ENCODE measurements at regions not wholly inside any gene's neighbourhood (a gene's known extent, or its start where the extent isn't known, plus 50 kb on each side); places are given as distances from the start of the nearest gene placed in this dataset.

DNA sequence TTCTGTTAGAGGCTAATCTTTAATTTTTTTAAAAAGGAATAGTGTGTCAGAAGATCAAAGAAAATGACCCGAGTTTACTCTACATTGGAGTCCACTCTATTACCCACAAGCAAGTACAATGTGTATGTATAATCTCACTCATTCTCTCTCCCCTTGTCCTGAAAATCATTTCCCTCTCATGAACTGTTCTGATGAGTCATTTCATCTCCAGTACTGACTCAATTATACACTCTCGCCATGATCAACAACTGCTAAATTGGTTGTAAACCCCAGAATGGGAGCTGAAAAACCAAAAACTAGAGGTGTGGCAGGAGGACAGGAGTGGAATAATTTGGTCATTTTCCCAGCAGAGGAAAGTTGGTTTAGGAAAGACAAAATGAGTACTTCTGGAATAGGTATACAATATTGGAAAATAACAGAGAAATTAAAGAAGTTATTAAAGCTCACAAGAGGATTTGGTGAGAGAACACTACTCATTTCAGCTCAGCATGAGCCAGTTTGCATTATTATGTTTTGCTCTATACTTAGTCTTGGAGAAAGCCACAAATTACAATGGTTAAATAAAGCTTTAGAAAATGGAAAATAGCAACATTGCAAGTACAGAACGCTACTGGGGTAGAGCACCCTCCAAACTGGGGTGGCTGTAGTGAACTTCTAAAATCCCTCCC is 144.3 kb upstream of the PFN2 start:
- no peak overlapping the region for H3K4me3 ChIP-seq (ENCODE audit: low read depth in 1 of 2, low read length in 2 of 2)
- H3K27me3 ChIP-seq (ENCODE audit: low read depth, low read length): no peaks in the 10 kb centered on the region
- no peaks in the 10 kb centered on the region for H3K9me3 ChIP-seq (ENCODE audit: control insufficient read depth in 1 of 2, low read length in 2 of 2)
- no peak overlapping the region for H3K27ac ChIP-seq (ENCODE audit: low read length)
- no peaks in the 10 kb centered on the region for H3K36me3 ChIP-seq (ENCODE audit: control insufficient read depth in 1 of 2, insufficient read depth in 2 of 2, low read length in 2 of 2)
- no peaks in the 10 kb centered on the region for H3K4me1 ChIP-seq (ENCODE audit: control insufficient read depth in 1 of 2, insufficient read depth in 2 of 2, low read length in 2 of 2)

DNA sequence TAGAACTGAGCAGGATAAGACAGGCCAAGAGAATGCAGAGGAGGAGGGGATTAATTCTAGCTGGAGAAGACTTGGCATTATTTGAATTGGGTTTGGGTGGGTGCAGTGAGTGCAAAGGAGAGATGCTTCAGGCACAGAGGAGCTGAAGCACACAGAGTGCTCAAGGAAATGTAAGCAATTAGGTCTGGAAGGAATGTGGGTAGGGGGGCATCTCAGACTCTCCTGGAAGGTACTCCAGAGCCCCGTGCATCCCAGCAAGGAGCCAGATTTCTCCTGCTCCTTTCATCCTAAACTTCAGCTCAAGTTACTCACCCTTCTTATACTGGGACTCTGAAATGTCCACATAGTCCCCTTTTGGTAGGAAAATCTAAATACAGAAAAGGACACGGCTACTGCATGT is 143.6 kb upstream of the PFN2 start:
- no peaks in the 10 kb centered on the region for H3K9me3 ChIP-seq (ENCODE audit: control insufficient read depth in 1 of 2, low read length in 2 of 2)
- H3K27me3 ChIP-seq (ENCODE audit: low read depth, low read length): no peaks in the 10 kb centered on the region
- no peak overlapping the region for H3K27ac ChIP-seq (ENCODE audit: low read length)
- H3K4me1 ChIP-seq (ENCODE audit: control insufficient read depth in 1 of 2, insufficient read depth in 2 of 2, low read length in 2 of 2): no peaks in the 10 kb centered on the region
- H3K4me3 ChIP-seq (ENCODE audit: low read depth in 1 of 2, low read length in 2 of 2): no peak overlapping the region
- H3K36me3 ChIP-seq (ENCODE audit: control insufficient read depth in 1 of 2, insufficient read depth in 2 of 2, low read length in 2 of 2): no peaks in the 10 kb centered on the region

DNA sequence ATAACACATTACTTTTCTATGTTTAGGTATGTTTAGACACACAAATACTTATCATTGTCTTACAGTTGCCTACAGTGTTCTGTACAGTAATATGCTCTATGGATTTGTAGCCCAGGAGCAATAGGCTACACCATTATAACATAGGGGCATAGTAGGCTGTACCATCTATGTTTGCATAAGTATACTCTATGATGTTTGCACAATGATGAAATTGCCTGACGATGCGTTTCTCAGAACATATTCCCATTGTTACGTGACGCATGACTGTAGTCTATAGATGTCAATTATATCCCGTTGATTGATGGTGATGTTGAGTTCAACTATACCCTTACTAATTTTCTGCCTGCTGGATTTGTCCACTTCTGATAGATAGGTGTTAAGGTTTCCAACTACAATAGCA is 139.4 kb upstream of the PFN2 start:
- Histone ChIP-seq H3K4me1 (ENCODE audit: control insufficient read depth in 1 of 2, insufficient read depth in 2 of 2, low read length in 2 of 2) (no peaks in the 10 kb centered on the region), H3K36me3 (ENCODE audit: control insufficient read depth in 1 of 2, insufficient read depth in 2 of 2, low read length in 2 of 2) (no peaks in the 10 kb centered on the region), H3K4me3 (ENCODE audit: low read depth in 1 of 2, low read length in 2 of 2) (no peak overlapping the region), H3K27ac (ENCODE audit: low read length) (no peak overlapping the region), H3K27me3 (ENCODE audit: low read depth, low read length) (no peaks in the 10 kb centered on the region), H3K9me3 (ENCODE audit: control insufficient read depth in 1 of 2, low read length in 2 of 2) (no peaks in the 10 kb centered on the region)

DNA sequence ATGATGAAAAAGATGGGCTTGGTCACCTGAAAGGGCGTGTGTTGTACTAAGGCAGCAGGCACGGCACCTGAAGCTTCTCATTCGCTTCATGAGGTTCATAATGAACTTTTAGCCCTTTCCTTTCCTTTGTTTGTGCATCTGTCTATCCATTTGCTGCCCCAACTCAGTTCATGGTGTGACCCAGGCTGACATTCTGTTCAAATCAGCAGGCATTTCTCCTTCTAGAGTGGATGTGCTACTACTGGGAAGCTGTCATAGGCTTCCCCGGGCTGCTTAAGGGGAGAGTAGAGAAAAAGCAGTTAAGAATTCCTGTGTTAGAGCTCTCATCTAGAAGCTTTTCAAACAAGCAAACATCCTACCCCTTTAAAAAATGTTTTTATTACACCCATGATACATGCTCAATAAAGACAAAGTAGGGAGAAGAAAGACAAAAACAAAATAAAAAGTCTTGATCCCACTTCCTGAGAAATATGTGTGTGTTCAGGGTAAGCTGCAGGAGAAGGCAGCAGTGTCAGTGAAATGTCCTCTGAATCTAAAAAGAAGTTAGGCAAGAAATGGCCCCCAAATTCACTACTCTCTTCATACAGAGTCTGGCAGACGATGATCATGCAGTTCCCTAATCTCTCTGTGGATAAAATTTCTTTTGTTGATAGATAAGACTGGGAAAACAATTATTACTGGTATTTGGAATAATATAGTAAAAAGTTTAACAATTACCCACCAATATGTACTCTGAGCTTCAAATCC is 136.9 kb upstream of the PFN2 start:
- Histone ChIP-seq H3K9me3 (ENCODE audit: control insufficient read depth in 1 of 2, low read length in 2 of 2) (no peaks in the 10 kb centered on the region), H3K27me3 (ENCODE audit: low read depth, low read length) (no peaks in the 10 kb centered on the region), H3K4me1 (ENCODE audit: control insufficient read depth in 1 of 2, insufficient read depth in 2 of 2, low read length in 2 of 2) (no peaks in the 10 kb centered on the region), H3K4me3 (ENCODE audit: low read depth in 1 of 2, low read length in 2 of 2) (no peak overlapping the region), H3K36me3 (ENCODE audit: control insufficient read depth in 1 of 2, insufficient read depth in 2 of 2, low read length in 2 of 2) (no peaks in the 10 kb centered on the region), H3K27ac (ENCODE audit: low read length) (no peak overlapping the region)

DNA sequence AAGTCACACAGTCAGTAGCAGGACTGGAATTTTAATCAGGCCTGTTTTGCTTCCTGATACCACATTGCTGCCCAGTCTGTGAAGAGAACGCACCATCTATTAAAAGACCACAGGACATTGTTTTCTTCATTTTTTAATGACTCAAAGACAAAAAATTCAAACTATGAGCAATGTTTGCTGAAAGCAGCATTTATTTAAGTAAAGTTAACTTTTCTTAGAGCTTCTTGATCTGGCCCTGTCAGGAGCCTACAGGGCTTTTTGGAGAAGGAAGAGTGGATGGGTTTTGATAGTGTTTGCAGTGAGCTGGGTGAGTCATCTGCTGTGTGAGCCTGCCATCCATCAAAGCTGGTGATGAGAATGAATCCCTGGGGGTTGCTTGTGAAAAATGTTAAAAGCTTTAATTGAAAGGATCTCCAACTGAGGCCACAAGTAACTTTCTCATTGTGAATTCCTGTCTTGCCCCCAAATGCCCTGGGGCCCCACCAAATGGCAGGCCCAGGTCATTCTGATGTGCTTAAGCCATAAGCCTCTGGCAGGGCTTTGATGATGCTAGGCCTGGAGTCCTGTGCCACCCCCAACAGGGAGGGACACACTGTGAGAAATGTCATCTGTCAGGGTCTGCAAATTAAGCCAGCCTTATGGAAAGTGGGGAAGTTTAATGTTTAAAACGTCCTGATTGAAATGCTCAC is 136.2 kb upstream of the PFN2 start:
- Histone ChIP-seq H3K27ac (ENCODE audit: low read length) (no peak overlapping the region), H3K4me1 (ENCODE audit: control insufficient read depth in 1 of 2, insufficient read depth in 2 of 2, low read length in 2 of 2) (no peaks in the 10 kb centered on the region), H3K9me3 (ENCODE audit: control insufficient read depth in 1 of 2, low read length in 2 of 2) (peaks cover 0 to under 1% of the 10 kb centered on the region in 2 donors), H3K4me3 (ENCODE audit: low read depth in 1 of 2, low read length in 2 of 2) (no peak overlapping the region), H3K36me3 (ENCODE audit: control insufficient read depth in 1 of 2, insufficient read depth in 2 of 2, low read length in 2 of 2) (no peaks in the 10 kb centered on the region), H3K27me3 (ENCODE audit: low read depth, low read length) (no peaks in the 10 kb centered on the region)

DNA sequence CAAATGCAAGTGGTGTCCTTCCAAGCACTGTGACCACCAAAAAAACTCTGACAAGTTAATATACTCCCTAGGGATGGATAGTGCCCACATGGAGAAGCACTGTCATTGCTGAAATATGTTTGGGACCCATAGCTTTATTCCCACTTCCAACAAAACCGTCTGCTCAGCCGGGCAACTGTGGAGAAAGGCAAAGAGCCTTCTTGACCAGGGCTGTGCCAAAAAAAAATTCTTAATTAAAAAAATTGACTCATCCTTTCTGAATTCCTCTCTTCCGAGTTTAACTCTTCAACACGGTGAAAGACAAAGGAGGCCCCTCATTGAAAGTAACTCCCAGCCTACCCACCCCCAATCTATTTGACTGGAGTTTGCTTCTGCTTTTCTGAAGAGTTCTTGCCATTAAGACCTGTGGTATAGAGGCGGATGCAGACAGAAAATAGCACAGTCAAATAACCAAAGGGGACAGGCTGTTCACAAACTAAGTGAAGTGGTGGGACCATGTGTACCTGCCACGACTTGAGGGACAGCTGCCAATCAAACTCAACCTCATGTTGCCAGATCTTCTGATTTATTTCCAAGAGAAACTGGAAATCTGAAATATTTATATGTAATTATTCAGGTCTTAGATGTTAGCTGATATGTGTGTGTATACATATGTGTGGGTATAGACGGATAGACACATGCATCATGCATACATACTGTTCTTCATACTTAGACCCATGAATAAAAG is 135.4 kb upstream of the PFN2 start:
- no peaks in the 10 kb centered on the region for H3K4me1 ChIP-seq (ENCODE audit: control insufficient read depth in 1 of 2, insufficient read depth in 2 of 2, low read length in 2 of 2)
- peaks cover 0 to 3% of the 10 kb centered on the region in 2 donors for H3K9me3 ChIP-seq (ENCODE audit: control insufficient read depth in 1 of 2, low read length in 2 of 2)
- no peaks in the 10 kb centered on the region for H3K27me3 ChIP-seq (ENCODE audit: low read depth, low read length)
- H3K36me3 ChIP-seq (ENCODE audit: control insufficient read depth in 1 of 2, insufficient read depth in 2 of 2, low read length in 2 of 2): no peaks in the 10 kb centered on the region
- H3K4me3 ChIP-seq (ENCODE audit: low read depth in 1 of 2, low read length in 2 of 2): no peak overlapping the region
- H3K27ac ChIP-seq (ENCODE audit: low read length): no peak overlapping the region

DNA sequence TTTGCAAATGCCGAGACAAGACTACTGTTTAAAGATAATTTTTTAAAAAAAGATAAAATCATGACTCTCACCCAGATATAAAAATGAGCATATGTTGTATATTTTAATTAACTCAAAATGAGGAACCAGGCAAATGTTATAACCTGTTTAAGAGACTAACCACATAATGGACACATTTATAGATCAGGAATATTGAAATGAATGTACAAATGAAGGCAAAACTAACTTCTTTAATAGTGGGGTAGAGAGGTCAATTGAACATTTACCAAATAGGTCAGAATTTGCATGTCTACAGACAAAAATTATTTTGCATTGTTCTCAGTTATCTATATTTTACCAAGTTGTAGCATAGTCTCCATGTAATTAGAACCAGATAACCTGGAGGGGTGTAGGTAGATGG is 134.3 kb upstream of the PFN2 start:
- Histone ChIP-seq H3K9me3 (ENCODE audit: control insufficient read depth in 1 of 2, low read length in 2 of 2) (peaks cover 0 to 3% of the 10 kb centered on the region in 2 donors), H3K36me3 (ENCODE audit: control insufficient read depth in 1 of 2, insufficient read depth in 2 of 2, low read length in 2 of 2) (no peaks in the 10 kb centered on the region), H3K4me3 (ENCODE audit: low read depth in 1 of 2, low read length in 2 of 2) (no peak overlapping the region), H3K27me3 (ENCODE audit: low read depth, low read length) (no peaks in the 10 kb centered on the region), H3K27ac (ENCODE audit: low read length) (no peak overlapping the region), H3K4me1 (ENCODE audit: control insufficient read depth in 1 of 2, insufficient read depth in 2 of 2, low read length in 2 of 2) (no peaks in the 10 kb centered on the region)

DNA sequence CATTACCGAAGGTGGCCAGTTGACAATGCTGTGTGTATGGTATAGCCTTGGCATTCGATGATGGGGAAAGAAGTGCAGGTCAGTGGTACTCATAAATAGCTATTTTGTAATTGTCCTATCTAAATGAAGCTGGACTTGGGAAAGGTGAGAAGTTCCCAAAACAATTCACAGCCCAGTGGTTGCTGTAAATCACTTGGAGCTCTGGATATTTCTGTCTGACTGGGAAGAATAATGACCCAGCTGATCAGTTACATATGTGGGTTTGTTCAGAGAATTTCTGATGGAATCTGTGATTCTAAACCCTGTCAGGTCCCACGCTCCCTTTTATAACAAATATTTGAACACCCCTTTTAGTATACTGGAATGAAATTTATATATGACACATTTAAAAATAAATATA is 133.9 kb upstream of the PFN2 start:
- Histone ChIP-seq H3K4me1 (ENCODE audit: control insufficient read depth in 1 of 2, insufficient read depth in 2 of 2, low read length in 2 of 2) (no peaks in the 10 kb centered on the region), H3K9me3 (ENCODE audit: control insufficient read depth in 1 of 2, low read length in 2 of 2) (peaks cover 0 to 3% of the 10 kb centered on the region in 2 donors), H3K27ac (ENCODE audit: low read length) (no peak overlapping the region), H3K36me3 (ENCODE audit: control insufficient read depth in 1 of 2, insufficient read depth in 2 of 2, low read length in 2 of 2) (no peaks in the 10 kb centered on the region), H3K4me3 (ENCODE audit: low read depth in 1 of 2, low read length in 2 of 2) (no peak overlapping the region), H3K27me3 (ENCODE audit: low read depth, low read length) (no peaks in the 10 kb centered on the region)

DNA sequence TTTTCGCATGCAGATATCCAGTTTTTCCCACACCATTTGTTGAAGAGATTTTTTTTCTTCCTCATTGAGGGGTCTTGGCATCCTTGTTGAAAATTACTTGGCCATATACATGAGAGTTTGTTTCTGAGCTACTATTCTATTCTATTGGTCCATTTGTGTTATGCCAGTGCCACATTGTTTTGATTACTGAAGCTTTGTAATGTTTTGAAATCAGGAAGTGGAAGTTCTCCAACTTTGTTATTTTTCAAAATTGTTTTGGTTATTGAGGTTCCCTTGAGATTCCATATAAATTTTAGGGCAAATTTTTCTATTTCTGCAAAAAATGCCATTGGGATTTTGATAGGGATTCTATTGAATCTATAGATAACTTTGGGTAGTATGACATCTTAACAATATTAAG is 130.3 kb upstream of the PFN2 start:
- H3K27me3 ChIP-seq (ENCODE audit: low read depth, low read length): no peaks in the 10 kb centered on the region
- H3K36me3 ChIP-seq (ENCODE audit: control insufficient read depth in 1 of 2, insufficient read depth in 2 of 2, low read length in 2 of 2): no peaks in the 10 kb centered on the region
- H3K4me3 ChIP-seq (ENCODE audit: low read depth in 1 of 2, low read length in 2 of 2): no peak overlapping the region
- peaks cover 0 to 3% of the 10 kb centered on the region in 2 donors for H3K9me3 ChIP-seq (ENCODE audit: control insufficient read depth in 1 of 2, low read length in 2 of 2)
- H3K4me1 ChIP-seq (ENCODE audit: control insufficient read depth in 1 of 2, insufficient read depth in 2 of 2, low read length in 2 of 2): peaks cover 0 to 7% of the 10 kb centered on the region in 2 donors
- H3K27ac ChIP-seq (ENCODE audit: low read length): no peak overlapping the region

DNA sequence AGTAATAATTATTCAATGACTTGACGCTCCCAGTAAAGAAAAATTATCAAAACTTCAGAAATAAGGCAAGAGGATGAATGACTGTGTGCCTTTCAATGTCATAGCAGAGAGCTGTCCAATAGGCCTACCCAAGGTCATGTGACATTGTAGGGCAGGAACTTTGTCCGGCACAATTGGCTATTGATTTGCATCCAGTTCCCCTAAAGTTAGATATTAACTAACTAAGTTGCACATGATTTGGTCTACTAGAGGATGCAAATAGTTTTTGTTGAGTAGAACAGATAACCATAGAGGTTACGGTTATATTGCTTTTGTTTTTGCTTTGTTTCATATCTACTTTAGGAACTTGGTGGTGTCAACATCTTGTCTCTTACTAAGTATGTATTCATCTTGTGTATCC is 127.9 kb upstream of the PFN2 start:
- Histone ChIP-seq H3K4me1 (ENCODE audit: control insufficient read depth in 1 of 2, insufficient read depth in 2 of 2, low read length in 2 of 2) (peaks cover 0 to 7% of the 10 kb centered on the region in 2 donors), H3K36me3 (ENCODE audit: control insufficient read depth in 1 of 2, insufficient read depth in 2 of 2, low read length in 2 of 2) (no peaks in the 10 kb centered on the region), H3K9me3 (ENCODE audit: control insufficient read depth in 1 of 2, low read length in 2 of 2) (peaks cover 0 to 3% of the 10 kb centered on the region in 2 donors), H3K27ac (ENCODE audit: low read length) (no peak overlapping the region), H3K4me3 (ENCODE audit: low read depth in 1 of 2, low read length in 2 of 2) (no peak overlapping the region), H3K27me3 (ENCODE audit: low read depth, low read length) (no peaks in the 10 kb centered on the region)

DNA sequence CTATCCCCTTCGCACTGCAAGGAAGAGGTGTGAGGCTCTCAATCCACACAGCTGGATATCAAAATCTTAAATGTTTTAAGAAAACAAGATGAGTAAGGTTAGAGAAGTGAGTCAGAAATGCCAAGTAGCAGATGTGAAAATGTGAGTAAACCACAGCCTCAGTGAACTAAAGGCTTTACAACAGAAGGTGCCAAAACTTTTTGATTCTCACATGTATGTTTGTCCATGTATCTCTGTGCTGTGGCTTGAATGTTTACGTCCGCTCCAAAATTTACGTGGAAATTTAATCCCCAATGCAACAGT is 126.8 kb upstream of the PFN2 start:
- no peaks in the 10 kb centered on the region for H3K36me3 ChIP-seq (ENCODE audit: control insufficient read depth in 1 of 2, insufficient read depth in 2 of 2, low read length in 2 of 2)
- H3K9me3 ChIP-seq (ENCODE audit: control insufficient read depth in 1 of 2, low read length in 2 of 2): peaks cover 0 to 3% of the 10 kb centered on the region in 2 donors
- H3K27ac ChIP-seq (ENCODE audit: low read length): no peak overlapping the region
- no peak overlapping the region for H3K4me3 ChIP-seq (ENCODE audit: low read depth in 1 of 2, low read length in 2 of 2)
- H3K27me3 ChIP-seq (ENCODE audit: low read depth, low read length): no peaks in the 10 kb centered on the region
- peaks cover 0 to 7% of the 10 kb centered on the region in 2 donors for H3K4me1 ChIP-seq (ENCODE audit: control insufficient read depth in 1 of 2, insufficient read depth in 2 of 2, low read length in 2 of 2)

All from muscle layer of duodenum (tissue), 2 donors.